HUDEP-2 (cell line): ENCODE measurements at regions not wholly inside any gene's neighbourhood (a gene's known extent, or its start where the extent isn't known, plus 50 kb on each side); places are given as distances from the start of the nearest gene placed in this dataset.
"Not testable (repeated sequence)": the region's sequence is repeated elsewhere in the genome, so short reads cannot be mapped to it uniquely, and the experiment has no call there.

Experiments
- DNase-seq, 76 experiments: peaks; one replicate each; lab custom pipeline; 2025; ENCODE audit not compliant: unreplicated experiment in 76 of 76; lab: John Stamatoyannopoulos, UW

- DNase-seq = not testable (repeated sequence)
These were observed 67.3 kb upstream of the EZR start for GRCh38 chr6:158886346-158886977.

GRCh38 chr6:158881884-158882283 is 62.7 kb upstream of the EZR start:
- DNase-seq = peak in 55 of 76 experiments; percentile 14 to 80 (median 44)

DNA sequence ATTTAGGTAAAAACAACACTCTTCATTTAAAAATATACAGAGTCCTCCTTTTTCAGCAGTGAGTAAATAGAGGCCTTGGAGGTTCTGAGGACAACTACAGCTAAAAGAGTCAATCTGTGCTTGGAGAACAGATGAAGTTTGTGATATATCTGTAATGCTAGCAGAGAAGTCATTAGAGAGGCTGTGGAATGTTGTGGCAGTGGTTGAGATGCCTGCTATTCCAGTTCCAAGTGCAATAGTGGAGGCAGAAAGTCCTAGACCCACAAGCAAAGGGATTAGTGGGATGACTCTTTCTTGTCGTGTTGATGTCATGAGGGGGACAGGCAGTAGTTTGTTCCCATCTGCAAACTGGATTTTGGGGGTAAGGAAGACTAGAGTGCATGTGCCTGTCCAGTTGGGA is 62.1 kb upstream of the EZR start:
- DNase-seq = not testable (repeated sequence)

DNA sequence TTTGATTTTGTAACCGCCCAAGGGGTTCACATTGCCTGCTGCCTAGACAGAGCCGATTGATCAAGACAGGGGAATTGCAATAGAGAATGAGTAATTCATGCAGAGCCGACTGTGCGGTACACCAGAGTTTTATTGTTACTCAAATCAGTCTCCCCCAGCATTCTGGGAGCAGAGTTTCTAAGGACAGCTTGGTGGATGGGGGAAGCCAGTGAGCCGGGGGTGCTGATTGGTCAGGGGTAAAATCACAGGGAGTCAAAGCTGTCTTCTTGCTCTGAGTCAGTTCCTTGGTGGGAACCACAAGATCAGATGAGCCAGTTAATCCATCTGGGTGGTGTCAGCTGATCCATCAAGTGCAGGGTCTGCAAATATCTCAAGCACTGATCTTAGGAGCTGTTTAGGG is 60.0 kb upstream of the EZR start:
- peak in 26 of 76 experiments; percentile 7 to 56 (median 27) for DNase-seq

DNA sequence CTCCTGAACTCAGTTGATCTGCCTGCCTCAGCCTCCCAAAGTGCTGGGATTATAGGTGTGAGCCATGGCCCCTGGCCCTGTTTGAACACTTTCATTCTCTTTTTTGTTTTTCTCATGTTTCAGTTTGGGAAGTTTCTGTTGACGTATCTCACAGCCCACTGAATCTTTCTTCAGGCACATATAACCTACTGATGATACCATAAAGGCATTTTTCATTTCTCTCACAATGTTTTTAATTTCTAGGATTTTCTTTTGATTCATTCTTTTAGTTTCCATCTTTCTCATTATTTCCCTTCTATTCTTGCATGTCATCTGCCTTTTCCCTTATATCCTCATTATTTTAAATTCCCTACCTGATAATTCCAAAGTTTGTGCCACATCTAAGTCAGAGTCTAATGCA is 58.5 kb upstream of the EZR start:
- DNase-seq = no peak

GRCh38 chr6:158876886-158877285 is 57.7 kb upstream of the EZR start:
- DNase-seq = no peak

- DNase-seq = no peak
These were observed 51.4 kb upstream of the EZR start for GRCh38 chr6:158870649-158870957.

DNA sequence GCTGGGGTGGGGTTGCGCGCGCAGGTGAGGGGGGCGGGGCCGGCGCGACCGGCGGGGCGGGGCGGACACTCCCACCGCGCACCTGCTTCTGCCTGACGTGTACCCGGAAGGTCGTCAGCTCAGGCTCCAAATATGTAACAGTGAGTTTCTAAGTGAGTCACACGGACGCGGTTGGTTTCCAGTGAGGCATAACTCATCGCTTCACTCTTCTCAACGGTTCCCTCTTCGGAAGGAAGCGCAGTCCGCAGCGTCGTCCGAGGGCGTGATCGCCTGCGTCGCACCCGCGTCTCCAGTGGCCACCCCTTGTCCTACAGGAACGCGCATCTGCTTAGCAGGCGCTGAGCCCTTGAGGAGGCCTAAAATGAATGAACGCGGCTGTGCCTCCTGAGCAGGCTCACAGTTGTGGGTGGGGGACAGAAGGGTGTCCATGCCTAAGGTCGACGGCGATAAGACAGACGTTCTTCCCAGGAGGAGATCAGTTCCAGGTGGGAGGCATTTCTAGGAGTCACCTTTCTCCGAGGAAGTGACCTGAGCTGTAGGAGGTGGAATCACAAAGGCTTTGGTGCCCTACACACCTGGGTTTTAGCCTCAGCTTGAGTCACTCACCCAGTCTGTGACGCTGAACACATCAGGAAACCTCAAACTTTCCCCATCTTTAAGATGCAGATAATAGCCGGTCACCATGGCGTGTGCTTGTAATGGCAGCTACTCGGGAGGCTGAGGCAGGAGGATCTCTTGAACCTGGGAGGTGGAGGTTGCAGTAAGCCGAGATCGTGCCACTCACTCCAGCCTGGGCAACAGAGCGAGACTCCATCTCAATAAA is 50.9 kb upstream of the EZR start:
- peak in 62 of 76 experiments; percentile 42 to 93 (median 82) for DNase-seq

GRCh38 chr6:158868890-158869825 is 50.0 kb upstream of the EZR start:
- DNase-seq = peak in 52 of 76 experiments; percentile 37 to 93 (median 83)
